ENCODE measurements at regions not wholly inside any gene's neighbourhood (a gene's known extent, or its start where the extent isn't known, plus 50 kb on each side); places are given as distances from the start of the nearest gene placed in this dataset.
"Not testable (repeated sequence)": the region's sequence is repeated elsewhere in the genome, so short reads cannot be mapped to it uniquely, and the experiment has no call there.

DNA sequence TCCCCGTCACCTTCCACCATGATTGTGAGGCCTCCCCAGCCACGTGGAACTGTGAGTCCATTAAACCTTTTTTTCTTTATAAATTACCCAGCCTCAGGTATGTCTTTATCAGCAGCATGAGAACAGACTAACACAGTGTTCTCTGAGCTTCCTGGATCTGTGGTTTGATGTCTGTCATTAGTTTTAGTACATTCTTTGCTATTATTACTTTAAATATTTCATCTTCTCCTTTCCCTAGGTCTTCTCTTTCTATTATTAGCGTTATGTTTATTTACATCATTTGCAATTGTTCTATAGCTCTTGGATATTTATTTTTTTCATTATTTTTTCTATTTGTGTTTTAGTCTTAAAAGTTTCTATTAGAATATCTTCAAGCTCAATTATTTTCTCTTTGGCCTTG lies 1293.4 kb downstream of the GATA3 start:
- DNase-seq (ENCODE audit: low read depth in 2 of 2): not testable (repeated sequence)

DNA sequence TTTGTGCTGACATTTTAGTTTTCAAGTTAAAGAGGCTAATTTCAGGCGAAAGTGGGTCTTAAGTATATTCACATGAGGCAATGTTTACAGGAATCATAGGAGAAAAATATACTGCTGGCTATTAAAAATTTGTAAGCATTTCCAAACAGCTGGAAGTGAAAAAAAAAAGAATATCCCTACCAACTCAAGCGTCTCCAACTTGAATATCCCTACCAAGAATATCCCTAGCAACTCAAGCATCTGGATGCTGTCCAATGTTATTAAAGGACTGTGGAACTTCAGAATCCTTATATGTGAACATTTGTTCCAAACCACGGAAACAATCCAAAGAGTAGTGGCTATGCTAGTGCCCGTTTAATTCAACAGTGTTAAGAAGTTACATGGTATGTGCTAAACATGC lies 1303.0 kb downstream of the GATA3 start:
- DNase-seq (ENCODE audit: low read depth in 2 of 2): no peak

DNA sequence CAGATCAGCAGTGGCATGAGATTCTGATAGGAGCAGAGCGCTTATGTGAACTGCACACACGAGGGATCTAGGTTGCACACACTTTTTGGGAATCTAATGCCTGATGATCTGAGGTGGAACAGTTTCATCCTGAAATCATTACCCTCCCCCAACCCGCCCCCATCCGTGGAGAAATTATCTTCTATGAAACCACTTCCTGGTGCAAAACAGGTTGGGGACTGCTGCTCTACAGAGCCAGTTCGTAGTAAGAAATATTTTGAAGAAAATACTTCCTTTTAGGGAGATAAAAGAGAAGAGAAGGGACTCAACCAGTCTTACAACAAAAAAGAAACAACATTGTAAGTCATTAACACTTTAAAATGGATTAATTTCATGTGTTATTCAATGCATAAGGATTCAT lies 1308.2 kb downstream of the GATA3 start:
- no peak for DNase-seq (ENCODE audit: low read depth in 2 of 2)

DNA sequence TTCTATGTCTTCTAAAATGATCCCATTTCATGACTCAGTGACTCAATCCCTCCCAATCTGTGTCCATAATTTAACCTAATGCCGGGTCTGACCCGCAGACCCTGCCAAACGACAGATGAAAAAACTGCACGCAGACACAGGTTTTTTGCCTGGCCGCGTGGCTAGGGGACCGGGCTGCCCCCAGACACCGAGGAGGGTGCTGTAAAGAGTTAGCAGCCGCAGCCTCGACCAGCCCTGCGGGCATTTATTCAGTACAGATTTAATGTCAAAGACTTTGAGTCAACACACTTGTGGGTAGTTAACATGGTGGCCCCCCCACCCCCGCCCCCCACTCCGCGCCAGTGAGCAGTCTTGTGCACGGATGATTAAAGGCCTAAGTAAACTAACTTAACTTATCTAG lies 1324.7 kb downstream of the GATA3 start:
- DNase-seq (ENCODE audit: low read depth in 2 of 2): no peak

DNA sequence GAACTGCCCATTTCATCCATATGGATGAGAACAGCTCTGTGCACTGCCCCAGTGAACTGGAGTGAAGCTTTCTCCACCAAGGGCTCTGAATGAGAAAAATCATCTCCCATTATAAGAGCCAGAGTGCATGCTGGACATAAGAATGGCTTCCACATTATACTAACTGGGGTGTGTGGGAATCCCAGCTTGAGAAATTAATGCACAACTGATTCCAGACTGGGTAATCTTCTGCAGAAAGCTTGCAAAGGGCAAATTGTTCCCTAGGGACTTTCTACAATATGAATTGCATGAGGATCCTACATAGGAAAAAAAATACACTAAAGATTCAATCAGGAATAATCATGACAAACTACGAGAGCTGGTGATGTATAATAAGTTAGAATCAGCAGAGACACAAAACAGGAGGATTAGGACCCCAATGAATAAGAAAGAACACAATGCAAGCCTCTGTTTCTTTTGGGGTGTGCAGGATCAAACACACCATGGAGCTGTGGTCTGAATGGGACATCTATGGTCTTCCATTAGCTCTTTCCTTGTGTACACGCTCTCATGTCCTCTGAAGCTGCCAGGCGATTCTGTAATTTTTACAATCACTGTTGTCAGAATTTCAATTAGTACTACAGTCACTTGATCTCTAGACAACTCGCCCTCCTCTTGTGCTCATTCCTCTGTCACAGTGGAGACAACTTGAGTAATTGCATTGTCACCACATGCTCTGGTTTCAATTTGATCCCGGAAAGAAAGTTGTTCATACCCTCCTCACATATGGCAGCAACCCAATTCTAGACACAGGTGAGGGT lies 1327.4 kb downstream of the GATA3 start:
- no peak for DNase-seq (ENCODE audit: low read depth in 2 of 2)

DNA sequence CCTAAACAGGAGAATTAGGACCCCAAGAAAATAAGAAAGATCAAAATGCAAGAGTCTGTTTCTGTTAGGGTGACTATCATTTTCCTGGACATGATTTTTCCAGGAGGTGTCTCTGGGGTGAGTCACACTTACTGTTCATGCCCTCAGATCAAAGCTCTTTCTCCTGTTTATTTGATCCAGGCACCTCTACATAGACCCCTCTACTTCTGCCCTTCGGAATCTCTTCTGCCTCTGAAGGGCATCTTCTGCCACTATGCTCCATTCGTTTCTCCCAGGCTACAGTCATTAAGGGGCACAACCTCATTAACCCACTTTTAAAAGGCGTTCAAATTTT lies 1328.0 kb downstream of the GATA3 start:
- no peak for DNase-seq (ENCODE audit: low read depth in 2 of 2)

DNA sequence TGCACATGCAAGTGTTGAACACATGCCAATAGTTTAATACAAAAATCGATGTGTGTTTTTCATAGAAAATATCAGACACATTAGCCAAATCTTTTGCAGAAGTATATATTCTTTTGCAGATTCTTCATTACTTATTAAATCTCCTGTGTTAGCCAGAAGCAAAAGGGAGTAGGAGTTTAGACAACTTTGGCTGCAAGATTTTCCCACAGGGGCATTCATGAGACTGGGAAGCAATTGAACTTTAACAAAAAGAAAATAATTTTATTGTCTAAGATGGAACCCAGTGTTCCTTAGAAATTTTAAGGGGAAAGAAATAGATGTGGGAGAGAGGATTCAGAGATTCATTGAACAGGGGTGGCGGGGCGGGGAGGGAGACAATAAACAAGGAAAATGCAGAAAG lies 1336.0 kb downstream of the GATA3 start:
- no peak for DNase-seq (ENCODE audit: low read depth in 2 of 2)

DNA sequence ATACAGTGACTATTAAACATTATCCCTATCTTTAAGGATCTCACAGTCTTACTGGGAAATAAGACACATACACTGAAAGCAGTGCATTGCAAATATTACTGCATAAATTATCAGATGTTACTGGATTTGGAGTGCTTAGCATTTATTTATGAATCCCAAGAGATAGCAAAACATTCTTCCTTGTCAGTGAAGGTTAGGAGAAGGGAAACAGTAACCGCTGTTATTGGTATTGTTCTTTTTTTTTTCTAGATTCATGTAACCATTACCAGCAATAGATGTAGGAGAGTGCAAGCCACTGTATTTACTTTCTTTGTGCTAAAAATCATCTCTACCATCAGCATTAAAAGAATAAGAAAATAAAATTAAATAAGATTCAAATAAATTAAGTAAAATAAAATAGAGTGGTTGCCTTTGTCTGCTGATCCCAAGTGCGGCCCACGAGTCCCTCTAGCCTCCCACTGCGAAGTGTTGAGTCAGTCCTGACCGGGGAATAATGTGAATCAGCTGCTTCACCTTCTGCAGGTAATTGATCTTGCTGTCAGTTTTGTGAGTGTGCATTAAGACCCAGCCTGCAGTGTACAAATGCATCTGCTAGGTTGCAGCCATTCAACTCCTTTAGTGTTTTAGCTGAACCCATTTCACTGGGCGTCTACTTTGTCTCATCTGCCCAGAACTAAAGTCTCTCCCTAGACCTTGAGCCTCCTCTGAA lies 1344.9 kb downstream of the GATA3 start:
- DNase-seq (ENCODE audit: low read depth in 2 of 2): no peak

DNA sequence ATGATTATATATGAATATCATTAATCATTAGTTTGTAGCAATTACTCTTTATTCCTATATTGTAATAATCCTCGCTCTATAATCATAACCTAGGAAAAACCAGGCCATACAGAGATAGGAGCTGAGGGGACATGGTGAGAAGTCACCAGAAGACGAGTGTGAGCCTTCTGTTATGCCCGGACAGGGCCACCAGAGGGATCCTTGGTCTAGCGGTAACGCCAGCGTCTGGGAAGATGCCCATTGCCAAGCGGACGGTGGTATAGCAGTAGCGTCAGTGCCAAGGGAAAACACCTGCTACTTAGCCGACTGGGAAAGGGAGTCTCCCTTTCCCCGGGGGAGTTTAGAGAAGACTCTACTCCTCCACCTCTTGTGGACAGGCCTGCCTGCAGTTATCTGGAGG lies 1347.6 kb downstream of the GATA3 start:
- DNase-seq (ENCODE audit: low read depth in 2 of 2): not testable (repeated sequence)

DNA sequence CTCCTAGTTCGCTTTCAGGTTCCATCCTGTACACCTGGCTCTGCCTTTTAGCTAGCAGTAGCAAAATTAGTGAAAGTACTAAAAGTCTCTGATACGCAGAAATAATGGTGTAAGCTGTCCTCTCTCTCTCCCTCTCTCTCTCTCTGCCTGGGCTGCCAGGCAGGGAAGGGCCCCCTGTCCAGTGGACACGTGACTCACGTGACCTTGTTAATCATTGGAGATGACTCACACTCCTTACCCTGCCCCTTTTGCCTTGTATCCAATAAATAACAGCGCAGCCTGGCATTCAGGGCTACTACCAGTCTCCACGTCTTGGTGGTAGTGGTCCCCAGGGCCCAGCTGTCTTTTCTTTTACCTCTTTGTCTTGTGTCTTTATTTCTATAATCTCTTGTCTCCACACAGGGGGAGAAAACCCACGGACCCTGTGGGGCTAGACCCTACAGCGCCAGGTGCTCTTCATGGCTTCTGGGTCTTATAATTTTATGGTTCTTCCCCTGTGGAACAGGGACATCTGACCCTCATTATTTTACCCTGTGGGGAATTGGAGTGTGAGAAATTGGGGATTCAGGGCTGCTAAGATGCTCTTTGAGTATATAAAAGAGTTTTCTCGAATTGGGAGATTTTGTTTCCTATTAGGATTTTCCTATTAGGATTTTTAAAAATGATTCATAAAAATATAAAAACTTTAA lies 1348.2 kb downstream of the GATA3 start:
- DNase-seq (ENCODE audit: low read depth in 2 of 2): not testable (repeated sequence)

DNA sequence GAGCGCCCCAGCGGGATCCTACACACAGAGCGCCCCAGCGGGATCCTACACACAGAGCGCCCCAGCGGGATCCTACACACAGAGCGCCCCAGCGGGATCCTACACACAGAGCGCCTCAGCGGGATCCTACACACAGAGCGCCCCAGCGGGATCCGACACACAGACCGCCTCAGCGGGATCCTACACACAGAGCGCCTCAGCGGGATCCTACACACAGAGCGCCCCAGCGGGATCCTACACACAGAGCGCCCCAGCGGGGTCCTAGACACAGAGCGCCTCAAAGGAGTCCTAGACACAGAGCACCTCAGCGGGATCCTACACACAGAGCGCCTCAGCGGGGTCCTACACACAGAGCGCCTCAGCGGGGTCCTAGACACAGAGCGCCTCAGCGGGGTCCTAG lies 1352.7 kb downstream of the GATA3 start:
- not testable (repeated sequence) for DNase-seq (ENCODE audit: low read depth in 2 of 2)

DNA sequence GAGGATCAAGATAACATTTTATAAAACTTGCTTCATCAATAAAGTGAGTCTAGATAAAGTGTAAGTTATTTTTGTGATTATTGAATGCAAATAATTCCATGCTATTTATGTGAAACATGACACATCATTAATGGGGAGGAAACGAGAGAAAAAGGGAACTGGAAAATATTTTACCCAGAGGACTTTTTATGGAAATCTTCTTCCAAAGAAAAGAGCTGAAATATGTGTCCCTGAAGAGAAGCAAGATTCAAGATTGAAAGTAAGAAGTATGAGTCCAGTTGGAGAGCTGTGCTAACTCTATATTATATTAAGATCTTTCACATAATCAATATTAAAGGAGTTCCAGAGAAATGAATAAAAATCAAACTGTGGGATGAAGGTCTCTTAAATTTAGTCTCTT lies 1361.8 kb downstream of the GATA3 start:
- no peak for DNase-seq (ENCODE audit: low read depth in 2 of 2)

DNA sequence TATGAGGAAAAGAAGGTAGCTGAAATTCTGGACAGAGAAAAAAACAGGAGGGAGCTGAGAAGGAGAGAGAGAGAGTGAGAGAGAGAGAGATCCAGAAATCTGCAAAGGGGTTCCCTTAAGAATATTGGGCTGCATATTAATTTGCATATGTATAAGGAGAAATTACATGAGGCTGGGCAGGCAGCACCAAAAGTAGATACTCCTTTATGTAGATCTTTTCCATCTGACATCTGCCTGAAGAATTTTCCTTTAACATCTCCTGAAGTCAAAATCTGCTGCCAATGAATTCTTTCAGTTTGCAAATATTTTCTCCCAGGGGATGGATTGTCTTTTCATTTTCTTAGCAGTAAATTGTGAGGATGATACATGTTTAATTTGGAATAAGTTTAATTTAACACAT lies 1365.3 kb downstream of the GATA3 start:
- DNase-seq (ENCODE audit: low read depth in 2 of 2): no peak

DNA sequence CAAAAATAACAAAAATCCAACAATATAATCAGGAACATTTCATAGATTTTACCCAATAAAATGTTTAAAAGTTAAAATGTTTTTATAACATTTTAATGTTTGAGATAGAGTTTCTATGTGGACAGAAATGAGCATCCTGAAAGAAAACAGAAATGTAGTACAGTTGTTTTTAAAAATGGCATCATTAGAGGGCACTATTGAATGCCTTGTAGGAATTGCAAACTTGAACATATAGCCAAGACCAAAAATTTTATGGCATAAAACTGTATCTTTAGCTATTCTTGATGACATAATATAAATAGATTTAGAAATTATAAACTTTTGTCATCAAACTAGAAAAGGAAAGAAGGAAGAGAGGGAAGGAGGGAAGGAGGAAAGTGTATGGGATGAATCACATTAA lies 1372.7 kb downstream of the GATA3 start:
- DNase-seq (ENCODE audit: low read depth in 2 of 2): no peak

DNA sequence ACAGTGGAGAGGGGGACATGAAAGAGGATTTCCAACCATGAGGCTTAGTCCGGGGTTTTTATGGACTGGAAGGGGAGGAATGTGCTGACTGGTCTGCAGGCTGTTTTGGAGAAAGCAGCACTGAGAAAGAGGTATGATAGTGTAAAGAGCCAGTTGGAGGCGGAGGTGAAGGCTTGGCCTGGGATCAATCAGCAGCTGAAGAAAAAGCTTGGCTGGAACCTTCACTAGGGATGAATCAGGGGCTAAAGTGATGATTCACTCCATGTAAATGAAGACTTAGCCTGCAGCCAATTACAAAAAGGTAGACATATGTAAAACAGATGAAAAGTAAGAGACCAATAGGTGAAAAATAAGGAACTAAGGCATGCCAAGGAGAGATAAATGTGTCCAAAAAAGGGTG lies 1382.6 kb downstream of the GATA3 start:
- DNase-seq (ENCODE audit: low read depth in 2 of 2): no peak

DNA sequence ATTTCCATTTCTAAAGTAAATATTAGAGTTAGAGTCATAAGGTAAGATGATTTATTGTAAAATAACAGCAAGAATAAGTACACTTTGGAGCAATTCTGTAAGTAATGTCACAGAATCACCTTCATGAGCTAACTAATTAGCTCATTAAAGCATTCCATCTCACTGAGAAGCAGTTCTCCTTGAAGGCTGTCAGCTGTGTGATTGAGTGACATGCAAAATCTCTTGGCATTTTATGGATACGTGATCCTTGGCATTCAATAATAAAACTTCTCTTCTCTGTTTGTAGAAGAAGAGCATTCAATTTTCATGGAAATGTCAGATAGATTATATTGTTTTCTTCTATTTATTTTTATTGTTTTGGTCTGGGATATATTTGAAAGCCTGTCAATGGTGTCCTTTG lies 1389.3 kb downstream of the GATA3 start:
- DNase-seq (ENCODE audit: low read depth in 2 of 2): no peak

DNA sequence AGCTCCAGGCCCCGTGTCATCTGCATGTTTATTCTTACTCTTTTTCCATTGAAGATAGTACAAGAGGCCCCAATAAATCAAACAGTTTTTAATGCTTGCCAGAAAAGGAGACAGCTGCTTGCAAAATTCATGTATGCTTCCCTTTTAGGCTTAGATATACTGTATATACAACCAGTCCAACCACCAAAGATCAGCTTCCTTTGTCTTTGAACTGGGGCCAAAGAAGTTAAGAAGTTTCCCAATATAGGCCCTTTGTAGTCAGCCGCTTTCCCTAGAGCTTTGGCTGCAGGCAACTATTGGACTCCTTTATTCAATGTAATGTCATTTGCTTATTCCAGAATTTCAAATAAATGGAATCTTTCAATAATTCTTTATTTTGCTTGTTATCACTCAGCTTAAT lies 1395.0 kb downstream of the GATA3 start:
- DNase-seq (ENCODE audit: low read depth in 2 of 2): no peak

DNA sequence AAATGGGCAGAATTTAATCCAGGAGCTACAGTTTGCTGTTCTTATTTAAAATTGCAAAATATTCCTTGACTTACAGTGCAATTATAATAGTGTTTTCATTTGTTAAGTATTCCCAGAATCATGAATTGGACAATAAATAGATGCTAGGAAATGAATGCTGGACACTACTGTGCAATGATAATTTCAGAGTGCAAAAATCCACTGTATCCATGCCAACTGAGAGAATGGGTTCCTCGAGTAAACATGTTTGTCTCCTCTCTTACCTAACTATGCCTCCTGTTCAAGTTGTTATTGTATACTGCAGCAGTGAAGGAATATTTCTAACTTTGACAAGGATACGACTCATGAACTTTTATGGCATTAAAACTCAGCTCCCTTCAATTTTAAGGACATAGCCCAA lies 1396.3 kb downstream of the GATA3 start:
- no peak for DNase-seq (ENCODE audit: low read depth in 2 of 2)

DNA sequence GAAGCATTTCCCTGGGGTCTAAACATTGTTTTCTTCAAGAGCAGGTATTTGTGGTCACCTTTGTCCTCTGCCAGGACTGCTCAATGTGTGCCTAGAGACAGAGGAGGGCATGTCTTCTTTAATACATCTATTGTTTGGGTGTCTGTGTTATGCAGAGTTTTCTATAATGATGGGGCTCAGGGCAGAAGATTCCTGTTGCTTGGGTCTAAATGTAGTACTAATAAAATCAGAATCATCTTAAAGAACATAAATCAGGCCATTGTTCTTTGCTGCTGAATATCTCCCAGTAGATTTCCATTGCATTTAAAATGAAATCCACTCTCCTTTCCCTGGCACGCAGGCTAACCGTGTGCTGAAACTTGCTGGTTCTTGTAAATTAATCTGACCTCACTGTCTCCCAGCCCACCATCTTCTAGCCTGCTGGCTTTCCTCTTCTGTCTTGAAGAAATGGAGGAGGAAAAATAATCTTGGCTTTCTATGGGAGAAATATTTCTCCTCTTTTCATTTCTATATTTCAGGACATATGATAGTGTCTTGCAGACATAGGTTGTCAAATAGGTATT lies 1396.8 kb downstream of the GATA3 start:
- DNase-seq (ENCODE audit: low read depth in 2 of 2): no peak

DNA sequence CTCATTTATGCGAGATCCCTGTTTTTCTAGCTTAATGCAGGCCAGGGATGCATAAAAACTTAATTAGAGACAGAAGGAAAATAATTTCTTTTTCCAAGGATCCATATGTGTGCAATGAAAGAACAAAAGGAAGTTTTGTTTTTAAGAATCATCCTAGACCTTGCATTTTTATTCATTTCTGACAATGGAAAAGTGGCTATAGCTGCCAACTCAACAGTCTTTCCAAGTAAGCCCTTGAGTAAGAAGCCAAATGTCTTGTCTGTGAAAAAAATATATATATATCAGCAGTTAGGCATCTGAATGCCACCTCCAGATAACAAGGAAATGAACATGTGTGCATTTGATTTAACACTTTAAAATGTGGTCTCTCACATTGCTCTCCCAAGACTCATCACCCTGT lies 1397.6 kb downstream of the GATA3 start:
- no peak for DNase-seq (ENCODE audit: low read depth in 2 of 2)

DNA sequence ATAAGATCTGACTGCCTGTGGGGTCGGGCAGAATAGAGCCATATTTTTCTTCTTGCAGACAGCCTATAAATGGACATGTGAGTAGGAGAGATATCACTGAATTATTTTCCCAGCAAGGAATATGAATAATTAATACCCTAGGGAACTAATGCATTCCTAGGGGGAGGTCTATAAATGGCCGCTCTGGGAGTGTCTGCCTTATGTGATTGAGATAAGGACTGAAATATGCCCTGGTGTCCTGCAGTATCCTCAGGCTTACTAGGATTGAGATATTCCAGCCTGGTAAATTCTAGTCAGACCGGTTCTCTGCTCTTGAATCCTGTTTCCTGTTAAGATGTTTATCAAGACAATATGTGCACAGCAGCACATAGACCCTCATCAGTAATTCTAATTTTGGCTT lies 1399.4 kb downstream of the GATA3 start:
- DNase-seq (ENCODE audit: low read depth in 2 of 2): not testable (repeated sequence)

DNA sequence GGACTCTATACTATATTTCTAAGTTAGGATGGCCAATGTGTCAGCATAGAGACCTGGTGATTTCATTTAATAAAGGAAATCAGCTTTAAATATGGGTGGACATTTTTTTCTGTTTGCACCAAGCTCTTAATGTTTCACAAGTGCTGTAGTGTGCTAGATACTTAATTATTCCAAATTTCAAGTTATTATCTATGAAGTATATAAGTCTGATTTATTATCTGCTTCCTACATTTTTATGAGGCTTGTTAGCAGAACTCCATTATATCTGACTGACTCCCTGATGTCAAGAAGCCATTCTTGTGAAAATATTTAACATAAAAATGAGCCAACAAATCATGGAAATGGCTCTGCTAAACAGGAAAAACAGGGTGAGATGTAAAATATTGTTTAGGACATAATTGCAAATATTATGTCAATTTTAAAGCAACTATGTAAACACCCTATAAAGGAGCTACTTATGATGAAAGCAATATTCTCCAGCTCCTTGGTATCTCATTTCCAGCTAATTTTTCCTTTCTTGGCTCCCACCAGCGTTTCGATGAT lies 1415.2 kb downstream of the GATA3 start:
- DNase-seq (ENCODE audit: low read depth in 2 of 2): no peak
